ENCODE measurements at regions not wholly inside any gene's neighbourhood (a gene's known extent, or its start where the extent isn't known, plus 50 kb on each side); places are given as distances from the start of the nearest gene placed in this dataset.

- Mint-ChIP-seq H3K36me3 (ENCODE audit: low read depth) (no peaks in the 10 kb centered on the region), H3K27ac (no peak overlapping the region), H3K4me3 (no peak overlapping the region), H3K4me1 (ENCODE audit: low read depth) (no peaks in the 10 kb centered on the region), H3K9me3 (no peaks in the 10 kb centered on the region), H3K27me3 (peaks cover 5% of the 10 kb centered on the region)
- DNase-seq, result no peak
Observed at GRCh38 chr18:22488554-22488953, 70.8 kb upstream of the CTAGE1 start.

- Mint-ChIP-seq H3K9me3 (peaks cover under 1% of the 10 kb centered on the region), H3K4me1 (ENCODE audit: low read depth) (no peaks in the 10 kb centered on the region), H3K27me3 (peaks cover 5% of the 10 kb centered on the region), H3K27ac (no peak overlapping the region), H3K36me3 (ENCODE audit: low read depth) (no peaks in the 10 kb centered on the region), H3K4me3 (no peak overlapping the region)
- DNase-seq, result no peak
Observed at GRCh38 chr18:22489704-22490103, 72.0 kb upstream of the CTAGE1 start.

- DNase-seq, result no peak
- no peaks in the 10 kb centered on the region for H3K4me1 Mint-ChIP-seq (ENCODE audit: low read depth)
- no peak overlapping the region for H3K4me3 Mint-ChIP-seq
- H3K36me3 Mint-ChIP-seq (ENCODE audit: low read depth), result no peaks in the 10 kb centered on the region
- peaks cover 5% of the 10 kb centered on the region for H3K27me3 Mint-ChIP-seq
- H3K27ac Mint-ChIP-seq, result no peak overlapping the region
- peaks cover 4% of the 10 kb centered on the region for H3K9me3 Mint-ChIP-seq
Observed at GRCh38 chr18:22490429-22490846, 72.7 kb upstream of the CTAGE1 start.

- DNase-seq, result no peak
- peaks cover 8% of the 10 kb centered on the region for H3K9me3 Mint-ChIP-seq
- peaks cover 5% of the 10 kb centered on the region for H3K27me3 Mint-ChIP-seq
- H3K4me3 Mint-ChIP-seq, result no peak overlapping the region
- no peaks in the 10 kb centered on the region for H3K4me1 Mint-ChIP-seq (ENCODE audit: low read depth)
- H3K27ac Mint-ChIP-seq, result no peak overlapping the region
- no peaks in the 10 kb centered on the region for H3K36me3 Mint-ChIP-seq (ENCODE audit: low read depth)
Observed at GRCh38 chr18:22493255-22493654, 75.5 kb upstream of the CTAGE1 start.

- H3K4me3 Mint-ChIP-seq, result no peak overlapping the region
- H3K4me1 Mint-ChIP-seq (ENCODE audit: low read depth), result no peaks in the 10 kb centered on the region
- H3K9me3 Mint-ChIP-seq, result peaks cover 8% of the 10 kb centered on the region
- no peak overlapping the region for H3K27ac Mint-ChIP-seq
- DNase-seq, result no peak
- peaks cover 3% of the 10 kb centered on the region for H3K27me3 Mint-ChIP-seq
- H3K36me3 Mint-ChIP-seq (ENCODE audit: low read depth), result no peaks in the 10 kb centered on the region
Observed at GRCh38 chr18:22493940-22494339, 76.2 kb upstream of the CTAGE1 start.

GRCh38 chr18:22494771-22495170, 77.1 kb upstream of the CTAGE1 start:
- Mint-ChIP-seq H3K4me3 (no peak overlapping the region), H3K9me3 (peaks cover 8% of the 10 kb centered on the region), H3K27me3 (peaks cover 3% of the 10 kb centered on the region), H3K4me1 (ENCODE audit: low read depth) (no peaks in the 10 kb centered on the region), H3K36me3 (ENCODE audit: low read depth) (no peaks in the 10 kb centered on the region), H3K27ac (no peak overlapping the region)
- no peak for DNase-seq

GRCh38 chr18:22499421-22499820, 81.7 kb upstream of the CTAGE1 start:
- H3K4me1 Mint-ChIP-seq (ENCODE audit: low read depth), result no peaks in the 10 kb centered on the region
- no peak overlapping the region for H3K27ac Mint-ChIP-seq
- H3K27me3 Mint-ChIP-seq, result no peaks in the 10 kb centered on the region
- DNase-seq, result no peak
- no peaks in the 10 kb centered on the region for H3K36me3 Mint-ChIP-seq (ENCODE audit: low read depth)
- peaks cover 8% of the 10 kb centered on the region for H3K9me3 Mint-ChIP-seq
- H3K4me3 Mint-ChIP-seq, result no peak overlapping the region

GRCh38 chr18:22503803-22504202, 86.1 kb upstream of the CTAGE1 start:
- Mint-ChIP-seq H3K27me3 (no peaks in the 10 kb centered on the region), H3K36me3 (ENCODE audit: low read depth) (no peaks in the 10 kb centered on the region), H3K4me3 (no peak overlapping the region), H3K9me3 (no peaks in the 10 kb centered on the region), H3K4me1 (ENCODE audit: low read depth) (no peaks in the 10 kb centered on the region), H3K27ac (no peak overlapping the region)
- no peak for DNase-seq

- Mint-ChIP-seq H3K4me3 (no peak overlapping the region), H3K4me1 (ENCODE audit: low read depth) (no peaks in the 10 kb centered on the region), H3K27me3 (no peaks in the 10 kb centered on the region), H3K27ac (no peak overlapping the region), H3K36me3 (ENCODE audit: low read depth) (no peaks in the 10 kb centered on the region), H3K9me3 (no peaks in the 10 kb centered on the region)
- DNase-seq, result no peak
Observed at GRCh38 chr18:22504251-22505030, 86.7 kb upstream of the CTAGE1 start.

GRCh38 chr18:22505141-22505591, 87.5 kb upstream of the CTAGE1 start:
- Mint-ChIP-seq H3K36me3 (ENCODE audit: low read depth) (no peaks in the 10 kb centered on the region), H3K27ac (no peak overlapping the region), H3K9me3 (no peaks in the 10 kb centered on the region), H3K27me3 (no peaks in the 10 kb centered on the region), H3K4me3 (no peak overlapping the region), H3K4me1 (ENCODE audit: low read depth) (no peaks in the 10 kb centered on the region)
- no peak for DNase-seq

GRCh38 chr18:22507055-22507454, 89.3 kb upstream of the CTAGE1 start:
- no peak overlapping the region for H3K4me3 Mint-ChIP-seq
- no peak for DNase-seq
- no peak overlapping the region for H3K27ac Mint-ChIP-seq
- H3K36me3 Mint-ChIP-seq (ENCODE audit: low read depth), result no peaks in the 10 kb centered on the region
- H3K4me1 Mint-ChIP-seq (ENCODE audit: low read depth), result no peaks in the 10 kb centered on the region
- H3K9me3 Mint-ChIP-seq, result no peaks in the 10 kb centered on the region
- no peaks in the 10 kb centered on the region for H3K27me3 Mint-ChIP-seq

- H3K27ac Mint-ChIP-seq, result no peak overlapping the region
Observed at GRCh38 chr18:22509423-22509822, 91.7 kb upstream of the CTAGE1 start.

GRCh38 chr18:22510697-22511096, 93.0 kb upstream of the CTAGE1 start:
- no peak for DNase-seq
- Mint-ChIP-seq H3K27me3 (peaks cover 3% of the 10 kb centered on the region), H3K36me3 (ENCODE audit: low read depth) (no peaks in the 10 kb centered on the region), H3K4me1 (ENCODE audit: low read depth) (no peaks in the 10 kb centered on the region), H3K27ac (no peak overlapping the region), H3K4me3 (no peak overlapping the region), H3K9me3 (no peaks in the 10 kb centered on the region)

More at GRCh38 chr18:22509423-22509822, 91.7 kb upstream of the CTAGE1 start:
- H3K36me3 Mint-ChIP-seq (ENCODE audit: low read depth), result no peaks in the 10 kb centered on the region
- H3K27me3 Mint-ChIP-seq, result peaks cover 3% of the 10 kb centered on the region
- H3K4me1 Mint-ChIP-seq (ENCODE audit: low read depth), result no peaks in the 10 kb centered on the region
- H3K4me3 Mint-ChIP-seq, result no peak overlapping the region
- no peaks in the 10 kb centered on the region for H3K9me3 Mint-ChIP-seq
- no peak for DNase-seq

GRCh38 chr18:22513721-22514481, 96.2 kb upstream of the CTAGE1 start:
- no peaks in the 10 kb centered on the region for H3K4me1 Mint-ChIP-seq (ENCODE audit: low read depth)
- peaks cover 3% of the 10 kb centered on the region for H3K27me3 Mint-ChIP-seq
- H3K4me3 Mint-ChIP-seq, result no peak overlapping the region
- no peak overlapping the region for H3K27ac Mint-ChIP-seq
- H3K36me3 Mint-ChIP-seq (ENCODE audit: low read depth), result no peaks in the 10 kb centered on the region
- H3K9me3 Mint-ChIP-seq, result no peaks in the 10 kb centered on the region
- DNase-seq, result no peak

GRCh38 chr18:22514655-22515054, 96.9 kb upstream of the CTAGE1 start:
- H3K4me3 Mint-ChIP-seq, result no peak overlapping the region
- no peaks in the 10 kb centered on the region for H3K36me3 Mint-ChIP-seq (ENCODE audit: low read depth)
- peaks cover 3% of the 10 kb centered on the region for H3K27me3 Mint-ChIP-seq
- H3K9me3 Mint-ChIP-seq, result no peaks in the 10 kb centered on the region
- H3K4me1 Mint-ChIP-seq (ENCODE audit: low read depth), result no peaks in the 10 kb centered on the region
- DNase-seq, result no peak
- no peak overlapping the region for H3K27ac Mint-ChIP-seq

Data from activated T-cell treated with anti-CD3 and anti-CD28 coated beads, Interleukin-2, amount 50 U/mL, for 24 hours (primary cell).